ENCODE measurements at regions not wholly inside any gene's neighbourhood (a gene's known extent, or its start where the extent isn't known, plus 50 kb on each side); places are given as distances from the start of the nearest gene placed in this dataset.

GRCh38 chr17:51455931-51456330 is 195.6 kb downstream of the UTP18 start:
- no peaks in the 10 kb centered on the region for H3K9me3 ChIP-seq (ENCODE audit: control insufficient read depth, insufficient read depth, low read depth, low read length)
- H3K36me3 ChIP-seq (ENCODE audit: control insufficient read depth in 2 of 2, insufficient read depth in 1 of 2, low read length in 2 of 2), result no peaks in the 10 kb centered on the region
- TF ChIP-seq ZNF561 (tag by site-specific recombination; IDR thresholded peaks at IDR 0.05; ENCODE audit: borderline replicate concordance), result no peak
- TF ChIP-seq ZNF292 (tag by site-specific recombination; IDR thresholded peaks at IDR 0.05; ENCODE audit: borderline replicate concordance, low read depth), result no peak
- no peak overlapping the region for H3K27ac ChIP-seq (ENCODE audit: extremely low read depth, low read depth, low read length)
- H3K4me3 ChIP-seq (ENCODE audit: low read depth, low read length), result no peak overlapping the region
- H3K4me1 ChIP-seq (ENCODE audit: control insufficient read depth, insufficient read depth, low read length), result no peaks in the 10 kb centered on the region
- ChIA-PET CTCF (interaction anchor here (0.6 to 4.9 kb wide), 5 partner anchors 20 to 271 kb away, joined by 3 to 32 read pairs (median 3); no protein-coding TSS in a partner anchor), POLR2A (interaction anchor here (2.0 kb wide), 1 partner anchor 20 kb away, joined by 5 read pairs; no protein-coding TSS in a partner anchor)

- ChIA-PET POLR2A (no interaction called here), CTCF (interaction anchor here (0.8 to 4.9 kb wide), 4 partner anchors 21 to 671 kb away, joined by 3 to 32 read pairs (median 8); no protein-coding TSS in a partner anchor)
- no peaks in the 10 kb centered on the region for H3K4me1 ChIP-seq (ENCODE audit: control insufficient read depth, insufficient read depth, low read length)
- H3K4me3 ChIP-seq (ENCODE audit: low read depth, low read length), result no peak overlapping the region
- H3K9me3 ChIP-seq (ENCODE audit: control insufficient read depth, insufficient read depth, low read depth, low read length), result no peaks in the 10 kb centered on the region
- H3K27ac ChIP-seq (ENCODE audit: extremely low read depth, low read depth, low read length), result no peak overlapping the region
- no peaks in the 10 kb centered on the region for H3K36me3 ChIP-seq (ENCODE audit: control insufficient read depth in 2 of 2, insufficient read depth in 1 of 2, low read length in 2 of 2)
- TF ChIP-seq AEBP2 (tag by site-specific recombination; IDR thresholded peaks at IDR 0.05; ENCODE audit: borderline replicate concordance) (no peak), ZNF398 (tag by site-specific recombination; IDR thresholded peaks at IDR 0.05) (peak; percentile 38; the same call in 1 of the 2 replicates), ZBTB17 (tag by site-specific recombination; IDR thresholded peaks at IDR 0.05) (no peak; the same call in 1 of the 2 replicates), ZNF155 (tag by site-specific recombination; IDR thresholded peaks at IDR 0.05) (no peak), ZNF660 (tag by site-specific recombination; IDR thresholded peaks at IDR 0.05) (peak; percentile 28; the same call in 1 of the 2 replicates), ZNF324 (tag by site-specific recombination; IDR thresholded peaks at IDR 0.05) (0 out of 2 replicates have a peak, but pooled peaks have one; percentile 33), ZNF777 (tag by site-specific recombination; IDR thresholded peaks at IDR 0.05; ENCODE audit: borderline replicate concordance) (no peak), ZNF792 (tag by site-specific recombination; IDR thresholded peaks at IDR 0.05) (no peak), MYNN (tag by site-specific recombination; IDR thresholded peaks at IDR 0.05; ENCODE audit: borderline replicate concordance) (no peak), ZNF629 (tag by site-specific recombination; IDR thresholded peaks at IDR 0.05) (peak; percentile 82), ATF2 (tag by site-specific recombination; IDR thresholded peaks at IDR 0.05; ENCODE audit: low read depth) (peak; percentile 72), ZNF776 (tag by site-specific recombination; IDR thresholded peaks at IDR 0.05; ENCODE audit: borderline replicate concordance) (0 out of 2 replicates have a peak, but pooled peaks have one; percentile 43), ZNF366 (tag by site-specific recombination; conservative IDR thresholded peaks at IDR 0.05) (peak; percentile 76), ZNF391 (tag by site-specific recombination; IDR thresholded peaks at IDR 0.05; ENCODE audit: borderline replicate concordance, low read depth) (no peak), TSHZ1 (tag by site-specific recombination; IDR thresholded peaks at IDR 0.05; ENCODE audit: borderline replicate concordance) (0 out of 2 replicates have a peak, but pooled peaks have one; percentile 60), ZNF837 (tag by site-specific recombination; IDR thresholded peaks at IDR 0.05) (no peak), ZNF626 (tag by site-specific recombination; IDR thresholded peaks at IDR 0.05) (no peak), PATZ1 (tag by site-specific recombination; IDR thresholded peaks at IDR 0.05) (0 out of 2 replicates have a peak, but pooled peaks have one; percentile 19), INSM2 (tag by site-specific recombination; IDR thresholded peaks at IDR 0.05) (no peak), ZNF404 (tag by site-specific recombination; IDR thresholded peaks at IDR 0.05) (no peak)
Observed at GRCh38 chr17:51456942-51457341, 196.6 kb downstream of the UTP18 start.
